ENCODE measurements at regions not wholly inside any gene's neighbourhood (a gene's known extent, or its start where the extent isn't known, plus 50 kb on each side); places are given as distances from the start of the nearest gene placed in this dataset.

DNA sequence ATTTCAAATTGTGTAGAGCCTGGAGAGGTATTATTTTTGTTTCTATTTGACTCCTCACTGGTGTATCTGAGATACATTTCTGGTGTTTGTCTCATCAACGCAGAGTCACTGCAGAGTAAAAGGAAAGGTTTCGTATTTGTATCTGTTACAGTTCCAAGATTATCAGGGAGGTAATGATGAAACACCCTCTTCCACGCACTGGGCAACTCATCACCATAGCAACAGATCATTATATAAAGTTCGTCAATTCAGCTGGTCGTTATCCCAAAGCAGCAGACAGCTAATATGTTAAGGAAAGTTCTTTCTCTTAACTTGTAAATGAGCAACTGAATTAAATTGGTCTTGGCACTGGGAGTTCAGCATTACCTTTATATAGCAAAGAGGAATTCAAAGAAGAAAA lies 513.5 kb downstream of the MTRR start:
- TF ChIP-seq, protein P1, sequence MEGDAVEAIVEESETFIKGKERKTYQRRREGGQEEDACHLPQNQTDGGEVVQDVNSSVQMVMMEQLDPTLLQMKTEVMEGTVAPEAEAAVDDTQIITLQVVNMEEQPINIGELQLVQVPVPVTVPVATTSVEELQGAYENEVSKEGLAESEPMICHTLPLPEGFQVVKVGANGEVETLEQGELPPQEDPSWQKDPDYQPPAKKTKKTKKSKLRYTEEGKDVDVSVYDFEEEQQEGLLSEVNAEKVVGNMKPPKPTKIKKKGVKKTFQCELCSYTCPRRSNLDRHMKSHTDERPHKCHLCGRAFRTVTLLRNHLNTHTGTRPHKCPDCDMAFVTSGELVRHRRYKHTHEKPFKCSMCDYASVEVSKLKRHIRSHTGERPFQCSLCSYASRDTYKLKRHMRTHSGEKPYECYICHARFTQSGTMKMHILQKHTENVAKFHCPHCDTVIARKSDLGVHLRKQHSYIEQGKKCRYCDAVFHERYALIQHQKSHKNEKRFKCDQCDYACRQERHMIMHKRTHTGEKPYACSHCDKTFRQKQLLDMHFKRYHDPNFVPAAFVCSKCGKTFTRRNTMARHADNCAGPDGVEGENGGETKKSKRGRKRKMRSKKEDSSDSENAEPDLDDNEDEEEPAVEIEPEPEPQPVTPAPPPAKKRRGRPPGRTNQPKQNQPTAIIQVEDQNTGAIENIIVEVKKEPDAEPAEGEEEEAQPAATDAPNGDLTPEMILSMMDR (IDR thresholded peaks at IDR 0.05): no peak
- no peak for TF ChIP-seq POLR2A (IDR thresholded peaks at IDR 0.05)
